ENCODE measurements at regions not wholly inside any gene's neighbourhood (a gene's known extent, or its start where the extent isn't known, plus 50 kb on each side); places are given as distances from the start of the nearest gene placed in this dataset.

GRCh38 chr3:24713516-24713915 lies 218.9 kb upstream of the THRB start:
- TF ChIP-seq, protein P1, sequence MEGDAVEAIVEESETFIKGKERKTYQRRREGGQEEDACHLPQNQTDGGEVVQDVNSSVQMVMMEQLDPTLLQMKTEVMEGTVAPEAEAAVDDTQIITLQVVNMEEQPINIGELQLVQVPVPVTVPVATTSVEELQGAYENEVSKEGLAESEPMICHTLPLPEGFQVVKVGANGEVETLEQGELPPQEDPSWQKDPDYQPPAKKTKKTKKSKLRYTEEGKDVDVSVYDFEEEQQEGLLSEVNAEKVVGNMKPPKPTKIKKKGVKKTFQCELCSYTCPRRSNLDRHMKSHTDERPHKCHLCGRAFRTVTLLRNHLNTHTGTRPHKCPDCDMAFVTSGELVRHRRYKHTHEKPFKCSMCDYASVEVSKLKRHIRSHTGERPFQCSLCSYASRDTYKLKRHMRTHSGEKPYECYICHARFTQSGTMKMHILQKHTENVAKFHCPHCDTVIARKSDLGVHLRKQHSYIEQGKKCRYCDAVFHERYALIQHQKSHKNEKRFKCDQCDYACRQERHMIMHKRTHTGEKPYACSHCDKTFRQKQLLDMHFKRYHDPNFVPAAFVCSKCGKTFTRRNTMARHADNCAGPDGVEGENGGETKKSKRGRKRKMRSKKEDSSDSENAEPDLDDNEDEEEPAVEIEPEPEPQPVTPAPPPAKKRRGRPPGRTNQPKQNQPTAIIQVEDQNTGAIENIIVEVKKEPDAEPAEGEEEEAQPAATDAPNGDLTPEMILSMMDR (IDR thresholded peaks at IDR 0.05; ENCODE audit: insufficient read depth, low read length, poor library complexity, severe bottlenecking), result no peak
- H3K4me3 ChIP-seq (ENCODE audit: low read depth, low read length), result no peak overlapping the region
- no peaks in the 10 kb centered on the region for H3K27me3 ChIP-seq (ENCODE audit: control insufficient read depth, insufficient read depth, low read length)
- H3K36me3 ChIP-seq (ENCODE audit: control insufficient read depth, insufficient read depth, low read length), result no peaks in the 10 kb centered on the region
- DNase-seq (ENCODE audit: low read depth), result no peak

DNA sequence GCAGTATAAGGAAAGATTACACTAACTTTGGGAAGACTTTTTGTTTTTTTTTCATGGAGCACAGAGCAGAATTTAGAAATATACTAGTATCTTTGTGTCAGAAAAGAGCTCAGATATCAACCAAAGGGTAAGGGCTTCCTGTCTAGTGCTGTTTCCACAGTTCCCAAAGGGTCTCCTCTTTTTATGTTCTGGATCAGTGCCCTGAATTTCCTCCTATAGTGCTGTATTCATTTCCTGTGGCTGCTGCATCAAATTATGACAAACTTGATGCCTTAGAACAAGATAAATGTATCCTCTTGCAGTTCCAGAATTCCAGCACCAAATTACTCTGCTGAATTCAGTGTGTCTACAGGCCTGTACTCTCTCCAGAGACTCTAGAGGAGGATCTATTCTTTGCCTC lies 219.8 kb upstream of the THRB start:
- H3K4me3 ChIP-seq (ENCODE audit: low read depth, low read length), result no peak overlapping the region
- H3K27me3 ChIP-seq (ENCODE audit: control insufficient read depth, insufficient read depth, low read length), result no peaks in the 10 kb centered on the region
- H3K36me3 ChIP-seq (ENCODE audit: control insufficient read depth, insufficient read depth, low read length), result no peaks in the 10 kb centered on the region
- TF ChIP-seq, protein P1 (IDR thresholded peaks at IDR 0.05; ENCODE audit: insufficient read depth, low read length, poor library complexity, severe bottlenecking), result no peak
- DNase-seq (ENCODE audit: low read depth), result no peak

GRCh38 chr3:24715171-24715792 lies 220.6 kb upstream of the THRB start:
- Histone ChIP-seq H3K27me3 (ENCODE audit: control insufficient read depth, insufficient read depth, low read length) (no peaks in the 10 kb centered on the region), H3K4me3 (ENCODE audit: low read depth, low read length) (no peak overlapping the region), H3K36me3 (ENCODE audit: control insufficient read depth, insufficient read depth, low read length) (no peaks in the 10 kb centered on the region)
- DNase-seq (ENCODE audit: low read depth), result no peak
- TF ChIP-seq, protein P1 (IDR thresholded peaks at IDR 0.05; ENCODE audit: insufficient read depth, low read length, poor library complexity, severe bottlenecking), result no peak

- no peaks in the 10 kb centered on the region for H3K27me3 ChIP-seq (ENCODE audit: control insufficient read depth, insufficient read depth, low read length)
- TF ChIP-seq, protein P1 (IDR thresholded peaks at IDR 0.05; ENCODE audit: insufficient read depth, low read length, poor library complexity, severe bottlenecking), result no peak
Observed at GRCh38 chr3:24722087-24722486, 227.4 kb upstream of the THRB start.

DNA sequence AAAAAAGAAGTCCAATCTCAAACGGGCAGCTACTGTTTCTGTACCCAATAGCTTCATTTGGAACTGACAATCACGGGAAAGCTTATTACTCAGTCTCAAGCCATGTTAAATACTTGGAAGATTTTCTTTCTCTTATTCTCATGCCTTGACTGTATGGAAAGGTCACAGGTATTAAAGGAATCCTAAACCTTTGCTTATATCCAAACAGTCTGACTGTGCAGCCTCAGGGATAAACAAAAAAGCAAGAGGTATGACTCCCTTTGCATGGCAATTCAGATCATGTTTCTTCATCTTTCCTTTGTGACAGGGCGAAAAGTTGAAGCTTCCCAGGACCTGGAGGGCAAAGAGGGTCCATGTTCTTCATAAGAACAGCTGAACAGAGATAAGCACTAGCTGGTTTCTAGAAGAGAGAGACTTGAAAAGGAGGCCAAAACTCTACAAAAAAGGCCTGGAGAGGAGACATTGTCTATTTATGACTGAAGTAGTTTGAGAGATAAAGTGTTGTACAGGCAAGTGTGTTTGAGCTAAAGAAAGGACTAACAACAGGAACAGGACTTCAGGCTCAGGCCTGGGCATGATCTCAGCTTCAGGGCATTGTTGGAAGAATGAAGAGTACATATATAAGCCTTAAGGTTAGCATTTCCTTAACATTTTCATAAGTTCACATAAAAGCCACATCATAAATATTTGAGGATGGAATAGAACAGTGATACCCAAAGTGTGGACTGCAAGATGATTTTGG lies 231.0 kb upstream of the THRB start:
- no peak overlapping the region for H3K4me3 ChIP-seq (ENCODE audit: low read depth, low read length)
- no peak for DNase-seq (ENCODE audit: low read depth)
- H3K36me3 ChIP-seq (ENCODE audit: control insufficient read depth, insufficient read depth, low read length), result no peaks in the 10 kb centered on the region
- no peaks in the 10 kb centered on the region for H3K27me3 ChIP-seq (ENCODE audit: control insufficient read depth, insufficient read depth, low read length)
- TF ChIP-seq, protein P1 (IDR thresholded peaks at IDR 0.05; ENCODE audit: insufficient read depth, low read length, poor library complexity, severe bottlenecking), result no peak

More at GRCh38 chr3:24722087-24722486, 227.4 kb upstream of the THRB start:
- H3K4me3 ChIP-seq (ENCODE audit: low read depth, low read length), result no peak overlapping the region
- DNase-seq (ENCODE audit: low read depth), result no peak
- H3K36me3 ChIP-seq (ENCODE audit: control insufficient read depth, insufficient read depth, low read length), result no peaks in the 10 kb centered on the region
